HL-60 (cell line): ENCODE measurements at regions not wholly inside any gene's neighbourhood (a gene's known extent, or its start where the extent isn't known, plus 50 kb on each side); places are given as distances from the start of the nearest gene placed in this dataset.

Experiments used
- CTCF ChIP-seq: IDR thresholded peaks from one replicate; pipeline ENCODE4 v1.5.1; 2011; ENCODE audit warnings: low read length, control low read depth, inconsistent platforms; ENCODE audit not compliant: insufficient read depth
- POLR2AphosphoS5 ChIP-seq: IDR thresholded peaks from 2 replicates; pipeline ENCODE4 v1.6.1; 2012; ENCODE audit warnings: low read depth
- REST ChIP-seq: IDR thresholded peaks from 2 replicates; pipeline ENCODE4 v1.6.1; 2012; ENCODE audit warnings: low read depth; ENCODE audit not compliant: insufficient replicate concordance

GRCh38 chr4:3697033-3697432 lies 69.2 kb upstream of the ADRA2C start:
- TF ChIP-seq CTCF (no peak), POLR2AphosphoS5 (no peak), REST (no peak)
